ENCODE measurements at regions not wholly inside any gene's neighbourhood (a gene's known extent, or its start where the extent isn't known, plus 50 kb on each side); places are given as distances from the start of the nearest gene placed in this dataset.

DNA sequence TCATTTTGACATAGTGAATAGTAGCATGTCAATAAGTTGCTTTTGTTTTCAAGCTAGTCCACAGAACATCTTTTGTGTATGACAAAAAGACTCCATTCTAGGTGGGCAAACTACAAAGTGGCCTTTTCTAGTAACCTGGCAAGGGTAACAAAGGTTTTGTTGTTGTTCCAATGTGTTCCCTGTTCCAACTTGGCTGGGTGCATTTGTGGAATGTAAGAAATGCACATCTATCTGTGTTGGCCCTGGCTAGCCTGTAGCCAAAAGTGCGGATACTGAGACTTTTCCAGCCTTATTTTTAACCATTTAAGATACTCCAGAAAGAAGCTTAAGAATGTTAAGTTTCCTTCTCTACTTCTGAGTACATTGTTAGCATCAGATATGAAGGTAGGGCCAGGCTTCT is 118.7 kb upstream of the CHRDL1 start:
- TF ChIP-seq, protein P1, sequence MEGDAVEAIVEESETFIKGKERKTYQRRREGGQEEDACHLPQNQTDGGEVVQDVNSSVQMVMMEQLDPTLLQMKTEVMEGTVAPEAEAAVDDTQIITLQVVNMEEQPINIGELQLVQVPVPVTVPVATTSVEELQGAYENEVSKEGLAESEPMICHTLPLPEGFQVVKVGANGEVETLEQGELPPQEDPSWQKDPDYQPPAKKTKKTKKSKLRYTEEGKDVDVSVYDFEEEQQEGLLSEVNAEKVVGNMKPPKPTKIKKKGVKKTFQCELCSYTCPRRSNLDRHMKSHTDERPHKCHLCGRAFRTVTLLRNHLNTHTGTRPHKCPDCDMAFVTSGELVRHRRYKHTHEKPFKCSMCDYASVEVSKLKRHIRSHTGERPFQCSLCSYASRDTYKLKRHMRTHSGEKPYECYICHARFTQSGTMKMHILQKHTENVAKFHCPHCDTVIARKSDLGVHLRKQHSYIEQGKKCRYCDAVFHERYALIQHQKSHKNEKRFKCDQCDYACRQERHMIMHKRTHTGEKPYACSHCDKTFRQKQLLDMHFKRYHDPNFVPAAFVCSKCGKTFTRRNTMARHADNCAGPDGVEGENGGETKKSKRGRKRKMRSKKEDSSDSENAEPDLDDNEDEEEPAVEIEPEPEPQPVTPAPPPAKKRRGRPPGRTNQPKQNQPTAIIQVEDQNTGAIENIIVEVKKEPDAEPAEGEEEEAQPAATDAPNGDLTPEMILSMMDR (IDR thresholded peaks at IDR 0.05; ENCODE audit: insufficient read depth, low read length, poor library complexity, severe bottlenecking): no peak
- no peak for TF ChIP-seq EZH2phosphoT487 (conservative IDR thresholded peaks at IDR 0.05; ENCODE audit: low read length)
